ENCODE measurements at regions not wholly inside any gene's neighbourhood (a gene's known extent, or its start where the extent isn't known, plus 50 kb on each side); places are given as distances from the start of the nearest gene placed in this dataset.

DNA sequence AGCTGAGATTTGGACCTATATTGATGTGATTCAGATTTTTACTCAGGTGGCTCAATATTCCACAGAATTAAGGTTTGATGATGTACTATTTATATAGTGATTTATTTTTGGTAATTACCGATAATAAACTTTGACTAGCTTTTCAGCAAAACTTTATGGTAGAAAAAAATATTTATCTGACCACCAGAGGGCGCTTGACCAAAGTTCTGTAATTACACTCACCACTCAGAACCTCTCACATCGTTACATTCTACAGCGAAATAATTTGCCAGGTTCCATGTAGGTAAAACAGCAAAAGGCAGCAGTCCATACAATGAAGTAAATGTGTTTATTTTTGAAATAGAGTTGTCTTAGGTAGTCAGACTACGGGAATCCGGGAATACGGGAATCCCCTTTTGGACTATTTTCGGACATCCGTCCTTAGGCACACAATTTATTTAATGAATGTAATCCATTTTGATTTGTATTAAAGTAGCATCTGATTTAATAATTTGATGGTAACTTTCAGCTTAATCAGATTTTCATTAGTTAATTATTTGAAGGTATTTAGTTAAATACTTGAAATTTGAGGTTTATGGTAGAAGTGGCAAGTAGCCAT is 143.0 kb upstream of the DDHD1 start:
- intact Hi-C loops (cut with micrococcal nuclease), result loop anchor here (10.0 kb wide), 1 partner anchor 1049 kb away; no protein-coding TSS in a partner anchor
- DNase-seq, result no peak
- TF ChIP-seq, protein P1, sequence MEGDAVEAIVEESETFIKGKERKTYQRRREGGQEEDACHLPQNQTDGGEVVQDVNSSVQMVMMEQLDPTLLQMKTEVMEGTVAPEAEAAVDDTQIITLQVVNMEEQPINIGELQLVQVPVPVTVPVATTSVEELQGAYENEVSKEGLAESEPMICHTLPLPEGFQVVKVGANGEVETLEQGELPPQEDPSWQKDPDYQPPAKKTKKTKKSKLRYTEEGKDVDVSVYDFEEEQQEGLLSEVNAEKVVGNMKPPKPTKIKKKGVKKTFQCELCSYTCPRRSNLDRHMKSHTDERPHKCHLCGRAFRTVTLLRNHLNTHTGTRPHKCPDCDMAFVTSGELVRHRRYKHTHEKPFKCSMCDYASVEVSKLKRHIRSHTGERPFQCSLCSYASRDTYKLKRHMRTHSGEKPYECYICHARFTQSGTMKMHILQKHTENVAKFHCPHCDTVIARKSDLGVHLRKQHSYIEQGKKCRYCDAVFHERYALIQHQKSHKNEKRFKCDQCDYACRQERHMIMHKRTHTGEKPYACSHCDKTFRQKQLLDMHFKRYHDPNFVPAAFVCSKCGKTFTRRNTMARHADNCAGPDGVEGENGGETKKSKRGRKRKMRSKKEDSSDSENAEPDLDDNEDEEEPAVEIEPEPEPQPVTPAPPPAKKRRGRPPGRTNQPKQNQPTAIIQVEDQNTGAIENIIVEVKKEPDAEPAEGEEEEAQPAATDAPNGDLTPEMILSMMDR (IDR thresholded peaks at IDR 0.05; ENCODE audit: borderline replicate concordance), result peak; percentile 77

DNA sequence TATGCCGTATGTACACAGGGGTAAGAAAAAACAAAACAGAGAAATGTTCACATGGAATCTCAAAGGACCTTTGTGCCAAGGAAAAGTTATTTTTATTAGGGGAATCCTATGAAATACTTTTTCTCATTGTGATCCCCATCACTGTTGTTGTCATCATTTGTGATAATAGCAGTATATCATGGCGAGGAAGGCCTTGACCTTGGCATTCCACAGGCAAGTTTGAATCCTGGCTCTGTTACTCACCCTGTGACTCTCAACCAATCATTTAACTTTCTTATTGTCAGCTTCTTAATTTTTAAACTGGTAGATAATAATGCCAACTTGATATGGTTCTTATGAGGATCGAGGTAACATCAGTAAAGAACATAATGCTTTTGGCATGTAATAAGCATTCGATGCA is 142.2 kb upstream of the DDHD1 start:
- Histone ChIP-seq H3K27me3 (ENCODE audit: low read depth) (no peaks in the 10 kb centered on the region), H3K9me3 (replicated peaks) (peaks cover under 1% of the 10 kb centered on the region), H3K27ac (replicated peaks) (no peak overlapping the region), H3K4me1 (no peaks in the 10 kb centered on the region), H3K36me3 (no peaks in the 10 kb centered on the region), H3K4me3 (no peak overlapping the region)
- TF ChIP-seq, protein P1 (IDR thresholded peaks at IDR 0.05; ENCODE audit: borderline replicate concordance), result no peak
- intact Hi-C loops (cut with micrococcal nuclease), result loop anchor here (10.0 kb wide), 1 partner anchor 1049 kb away; no protein-coding TSS in a partner anchor
- no peak for DNase-seq

More for the DNA sequence above, 143.0 kb upstream of the DDHD1 start:
- Histone ChIP-seq H3K27ac (replicated peaks) (no peak overlapping the region), H3K4me1 (no peaks in the 10 kb centered on the region), H3K9me3 (replicated peaks) (no peaks in the 10 kb centered on the region), H3K4me3 (no peak overlapping the region), H3K27me3 (ENCODE audit: low read depth) (no peaks in the 10 kb centered on the region), H3K36me3 (no peaks in the 10 kb centered on the region)

DNA sequence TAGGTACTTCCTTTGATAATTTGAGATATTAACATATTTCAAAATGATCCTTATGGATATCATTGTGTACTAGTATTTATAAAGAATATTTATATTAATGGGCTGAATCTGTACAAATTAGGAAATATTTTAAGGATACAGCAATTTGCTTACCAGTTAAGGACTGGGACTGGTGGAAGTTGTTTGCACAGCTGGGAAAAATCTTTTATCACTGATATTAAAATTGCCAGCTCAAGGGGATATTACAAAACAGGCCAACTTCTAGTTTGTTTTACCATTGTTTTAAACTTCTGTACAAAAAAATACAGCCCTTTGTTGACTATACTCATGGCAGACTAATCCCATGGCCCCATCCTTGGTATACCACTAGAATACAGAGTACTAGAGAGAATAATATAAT is 133.2 kb upstream of the DDHD1 start:
- no peak for DNase-seq
- H3K9me3 ChIP-seq (replicated peaks), result peaks cover 31% of the 10 kb centered on the region
- H3K27me3 ChIP-seq (ENCODE audit: low read depth), result no peaks in the 10 kb centered on the region
- no peaks in the 10 kb centered on the region for H3K36me3 ChIP-seq
- intact Hi-C loops (cut with micrococcal nuclease), result no loop called here
- no peak overlapping the region for H3K4me3 ChIP-seq
- H3K27ac ChIP-seq (replicated peaks), result no peak overlapping the region
- TF ChIP-seq, protein P1 (IDR thresholded peaks at IDR 0.05; ENCODE audit: borderline replicate concordance), result no peak
- H3K4me1 ChIP-seq, result no peaks in the 10 kb centered on the region

GRCh38 chr14:53285821-53286220 is 132.7 kb upstream of the DDHD1 start:
- intact Hi-C loops (cut with micrococcal nuclease), result no loop called here

DNA sequence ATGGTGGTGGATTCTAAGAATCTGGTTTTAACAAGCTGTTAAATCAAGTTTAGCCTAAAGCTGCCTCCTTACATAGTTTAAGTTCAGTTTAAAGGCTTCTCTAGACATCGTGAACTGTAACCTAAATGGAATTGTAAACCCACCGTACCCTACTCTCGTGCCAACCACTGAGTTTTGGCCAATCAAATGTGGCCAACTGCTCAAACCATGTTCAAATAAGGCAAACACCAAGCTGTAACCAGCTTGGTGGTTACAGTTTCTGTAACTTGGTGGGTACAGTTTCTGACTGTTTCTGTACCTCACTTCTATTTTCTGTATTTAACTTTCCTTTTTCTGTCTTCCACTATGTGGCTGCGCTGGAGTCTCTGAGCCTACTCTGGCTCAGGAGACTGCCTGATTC is 131.9 kb upstream of the DDHD1 start:
- intact Hi-C loops (cut with micrococcal nuclease), result no loop called here
- TF ChIP-seq, protein P1 (IDR thresholded peaks at IDR 0.05; ENCODE audit: borderline replicate concordance), result no peak
- Histone ChIP-seq H3K36me3 (no peaks in the 10 kb centered on the region), H3K4me1 (no peaks in the 10 kb centered on the region), H3K4me3 (no peak overlapping the region), H3K27me3 (ENCODE audit: low read depth) (no peaks in the 10 kb centered on the region), H3K9me3 (replicated peaks) (peaks cover 40% of the 10 kb centered on the region), H3K27ac (replicated peaks) (no peak overlapping the region)
- DNase-seq, result no peak

More at GRCh38 chr14:53285821-53286220, 132.7 kb upstream of the DDHD1 start:
- Histone ChIP-seq H3K27me3 (ENCODE audit: low read depth) (no peaks in the 10 kb centered on the region), H3K9me3 (replicated peaks) (peaks cover 36% of the 10 kb centered on the region), H3K27ac (replicated peaks) (no peak overlapping the region), H3K4me3 (no peak overlapping the region), H3K4me1 (no peaks in the 10 kb centered on the region), H3K36me3 (no peaks in the 10 kb centered on the region)
- DNase-seq, result no peak
- TF ChIP-seq, protein P1 (IDR thresholded peaks at IDR 0.05; ENCODE audit: borderline replicate concordance), result no peak

All from left ventricle myocardium inferior (tissue), 1 donor.